ENCODE measurements at regions not wholly inside any gene's neighbourhood (a gene's known extent, or its start where the extent isn't known, plus 50 kb on each side); places are given as distances from the start of the nearest gene placed in this dataset.

- H3K36me3 ChIP-seq (ENCODE audit: control insufficient read depth in 4 of 4, insufficient read depth in 3 of 4, low read depth in 1 of 4, low read length in 3 of 4) = no peaks in the 10 kb centered on the region
- no peak for TF ChIP-seq JUND (IDR thresholded peaks at IDR 0.05)
- no peak for TF ChIP-seq RXRA (IDR thresholded peaks at IDR 0.05)
- H3K4me3 ChIP-seq (ENCODE audit: low read depth in 1 of 3, low read length in 3 of 3) = peak overlapping the region; percentile 22 to 91 (median 49)
- peak overlapping the region; percentile 12 to 50 for H3K9ac ChIP-seq (ENCODE audit: low read depth in 1 of 2, low read length in 2 of 2)
- H3K27ac ChIP-seq (ENCODE audit: low read depth in 1 of 2, low read length in 2 of 2) = peak overlapping the region; percentile 90 to 94
- H3K27me3 ChIP-seq (ENCODE audit: control insufficient read depth in 4 of 4, insufficient read depth in 4 of 4, low read length in 3 of 4) = no peaks in the 10 kb centered on the region
- no peaks in the 10 kb centered on the region for H3K9me3 ChIP-seq (ENCODE audit: control insufficient read depth in 4 of 4, low read length in 3 of 4)
- WGBS = 11% methylated on average over 20 of the region's 20 CpGs
- DNase-seq (ENCODE audit: low spot score) = no peak
- peaks cover 0 to 47% (median 15%) of the 10 kb centered on the region in 4 donors for H3K4me1 ChIP-seq (ENCODE audit: control insufficient read depth in 4 of 4, insufficient read depth in 4 of 4, low read length in 3 of 4)
These were observed 112.8 kb downstream of the HFE start for GRCh38 chr6:26199773-26200764.

DNA sequence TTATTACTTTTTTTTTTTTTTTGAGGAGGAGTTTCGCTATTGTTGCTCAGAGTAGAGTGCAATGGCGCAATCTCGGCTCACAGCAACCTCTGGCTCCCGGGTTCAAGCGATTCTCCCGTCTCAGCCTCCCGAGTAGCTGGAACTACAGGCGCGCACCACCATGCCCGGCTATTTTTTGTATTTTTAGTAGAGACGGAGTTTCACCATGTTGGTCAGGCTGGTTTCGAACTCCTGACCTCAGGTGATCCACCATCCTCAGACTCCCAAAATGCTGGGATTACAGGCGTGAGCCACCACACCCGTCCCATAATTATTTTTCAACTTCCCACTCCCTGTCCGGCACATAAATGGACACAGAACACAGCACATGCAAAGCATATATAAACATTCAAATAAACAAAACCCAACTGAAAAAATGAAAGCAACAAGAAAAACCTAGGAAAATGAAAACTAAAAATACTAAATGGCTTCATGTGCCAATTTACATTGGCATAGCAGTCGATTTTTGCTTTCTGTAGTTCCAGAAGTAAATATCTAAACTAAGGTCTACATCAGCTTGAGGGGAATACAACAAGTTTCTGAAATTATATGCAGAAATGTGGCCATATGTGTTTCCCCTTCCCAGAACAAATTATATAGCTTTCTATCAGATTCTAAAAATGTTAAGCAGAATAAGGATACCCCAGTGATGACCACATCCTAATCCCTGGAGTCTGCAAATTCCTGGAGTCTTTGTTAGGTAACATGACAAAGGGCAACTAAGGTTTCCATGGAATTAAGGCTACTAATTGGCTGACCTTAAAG, 113.9 kb downstream of the HFE start:
- Histone ChIP-seq H3K9me3 (ENCODE audit: control insufficient read depth in 4 of 4, low read length in 3 of 4) (no peaks in the 10 kb centered on the region), H3K27ac (ENCODE audit: low read depth in 1 of 2, low read length in 2 of 2) (no peak overlapping the region), H3K4me3 (ENCODE audit: low read depth in 1 of 3, low read length in 3 of 3) (no peak overlapping the region), H3K4me1 (ENCODE audit: control insufficient read depth in 4 of 4, insufficient read depth in 4 of 4, low read length in 3 of 4) (peaks cover 0 to 46% (median 11%) of the 10 kb centered on the region in 4 donors), H3K9ac (ENCODE audit: low read depth in 1 of 2, low read length in 2 of 2) (no peak overlapping the region), H3K36me3 (ENCODE audit: control insufficient read depth in 4 of 4, insufficient read depth in 3 of 4, low read depth in 1 of 4, low read length in 3 of 4) (no peaks in the 10 kb centered on the region), H3K27me3 (ENCODE audit: control insufficient read depth in 4 of 4, insufficient read depth in 4 of 4, low read length in 3 of 4) (no peaks in the 10 kb centered on the region)
- WGBS = 95% methylated on average over 16 of the region's 16 CpGs
- TF ChIP-seq NR2F2 (IDR thresholded peaks at IDR 0.05) = no peak
- no peak for TF ChIP-seq YY1 (IDR thresholded peaks at IDR 0.05)
- TF ChIP-seq HNF4G (IDR thresholded peaks at IDR 0.05) = no peak
- no peak for TF ChIP-seq FOXA2 (IDR thresholded peaks at IDR 0.05)
- no peak for TF ChIP-seq CTCF (IDR thresholded peaks at IDR 0.05; ENCODE audit: low read depth, low read length, missing input control)
- no peak for TF ChIP-seq REST (IDR thresholded peaks at IDR 0.05)
- TF ChIP-seq RXRA (IDR thresholded peaks at IDR 0.05) = no peak
- TF ChIP-seq FOXA1 (IDR thresholded peaks at IDR 0.05) = no peak
- TF ChIP-seq SP1 (IDR thresholded peaks at IDR 0.05) = no peak
- TF ChIP-seq TAF1 (conservative IDR thresholded peaks at IDR 0.05) = no peak
- TF ChIP-seq RAD21 (IDR thresholded peaks at IDR 0.05) = no peak
- TF ChIP-seq EGR1 (IDR thresholded peaks at IDR 0.05; ENCODE audit: low read depth in 2 of 2) = no peak
- TF ChIP-seq, protein P1, sequence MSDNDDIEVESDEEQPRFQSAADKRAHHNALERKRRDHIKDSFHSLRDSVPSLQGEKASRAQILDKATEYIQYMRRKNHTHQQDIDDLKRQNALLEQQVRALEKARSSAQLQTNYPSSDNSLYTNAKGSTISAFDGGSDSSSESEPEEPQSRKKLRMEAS (IDR thresholded peaks at IDR 0.05) = no peak
- TF ChIP-seq, protein P2, sequence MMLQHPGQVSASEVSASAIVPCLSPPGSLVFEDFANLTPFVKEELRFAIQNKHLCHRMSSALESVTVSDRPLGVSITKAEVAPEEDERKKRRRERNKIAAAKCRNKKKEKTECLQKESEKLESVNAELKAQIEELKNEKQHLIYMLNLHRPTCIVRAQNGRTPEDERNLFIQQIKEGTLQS (IDR thresholded peaks at IDR 0.05) = no peak
- no peak for TF ChIP-seq GABPA (IDR thresholded peaks at IDR 0.05 in 1 of 2, conservative IDR thresholded peaks at IDR 0.05 in 1 of 2)
- TF ChIP-seq, protein P3, sequence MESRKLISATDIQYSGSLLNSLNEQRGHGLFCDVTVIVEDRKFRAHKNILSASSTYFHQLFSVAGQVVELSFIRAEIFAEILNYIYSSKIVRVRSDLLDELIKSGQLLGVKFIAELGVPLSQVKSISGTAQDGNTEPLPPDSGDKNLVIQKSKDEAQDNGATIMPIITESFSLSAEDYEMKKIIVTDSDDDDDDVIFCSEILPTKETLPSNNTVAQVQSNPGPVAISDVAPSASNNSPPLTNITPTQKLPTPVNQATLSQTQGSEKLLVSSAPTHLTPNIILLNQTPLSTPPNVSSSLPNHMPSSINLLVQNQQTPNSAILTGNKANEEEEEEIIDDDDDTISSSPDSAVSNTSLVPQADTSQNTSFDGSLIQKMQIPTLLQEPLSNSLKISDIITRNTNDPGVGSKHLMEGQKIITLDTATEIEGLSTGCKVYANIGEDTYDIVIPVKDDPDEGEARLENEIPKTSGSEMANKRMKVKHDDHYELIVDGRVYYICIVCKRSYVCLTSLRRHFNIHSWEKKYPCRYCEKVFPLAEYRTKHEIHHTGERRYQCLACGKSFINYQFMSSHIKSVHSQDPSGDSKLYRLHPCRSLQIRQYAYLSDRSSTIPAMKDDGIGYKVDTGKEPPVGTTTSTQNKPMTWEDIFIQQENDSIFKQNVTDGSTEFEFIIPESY (IDR thresholded peaks at IDR 0.05) = no peak
- TF ChIP-seq JUND (IDR thresholded peaks at IDR 0.05) = no peak
- TF ChIP-seq HNF4A (conservative IDR thresholded peaks at IDR 0.05) = no peak
- DNase-seq (ENCODE audit: low spot score) = no peak

Measured in liver (tissue), 8 donors.